DND-41 (cell line): ENCODE measurements at regions not wholly inside any gene's neighbourhood (a gene's known extent, or its start where the extent isn't known, plus 50 kb on each side); places are given as distances from the start of the nearest gene placed in this dataset.

ENCODE experiments used
- ATAC-seq: fragments of 200-7000 bp; cut with Tn5 transposase; 3 replicates; pipeline ENCODE4 v1.9.1; 2021; ENCODE audit warnings: low read depth; ENCODE audit not compliant: insufficient read depth
- DNase-seq: peaks from one replicate; pipeline ENCODE4 v3.0.0-alpha.2; 2020
- H2AFZ ChIP-seq: 2 replicates; pipeline ENCODE4 v1.6.0; 2012; ENCODE audit warnings: low read depth, low read length
- H3K27ac ChIP-seq: 2 replicates; pipeline ENCODE4 v1.5.1; 2012; ENCODE audit warnings: low read length, inconsistent platforms
- H3K27me3 ChIP-seq: fragments of 200-600 bp; sonication (generic); 2 replicates; pipeline ENCODE4 v1.6.0; 2012; ENCODE audit warnings: low read length, mild to moderate bottlenecking, inconsistent platforms; ENCODE audit not compliant: insufficient read depth, poor library complexity
- H3K36me3 ChIP-seq: 2 replicates; pipeline ENCODE4 v1.5.1; 2012; ENCODE audit warnings: low read length, inconsistent platforms; ENCODE audit not compliant: insufficient read depth
- H3K4me1 ChIP-seq: 2 replicates; pipeline ENCODE4 v1.5.1; 2012; ENCODE audit warnings: mild to moderate bottlenecking, low read length; ENCODE audit not compliant: insufficient read depth
- H3K4me2 ChIP-seq: 2 replicates; pipeline ENCODE4 v1.6.0; 2012; ENCODE audit warnings: mild to moderate bottlenecking, moderate library complexity, low read length, inconsistent platforms; ENCODE audit not compliant: insufficient read depth
- H3K4me3 ChIP-seq, 2 experiments: fragments of 200-600 bp in 1 of 2; shearing (Covaris generic) in 1 of 2; 2 replicates each; pipeline ENCODE4 v1.5.1; 2012 to 2016; ENCODE audit warnings: inconsistent platforms in 2 of 2, low read length in 2 of 2, mild to moderate bottlenecking in 2 of 2, low read depth in 1 of 2, moderate library complexity in 1 of 2
- H3K79me2 ChIP-seq: 2 replicates; pipeline ENCODE4 v1.6.0; 2012; ENCODE audit warnings: low read length, inconsistent platforms; ENCODE audit not compliant: insufficient read depth
- H3K9ac ChIP-seq: 2 replicates; pipeline ENCODE4 v1.6.0; 2012; ENCODE audit warnings: low read depth, mild to moderate bottlenecking, inconsistent platforms, low read length, moderate library complexity
- H3K9me3 ChIP-seq: 2 replicates; pipeline ENCODE4 v1.5.1; 2012; ENCODE audit warnings: low read length, moderate library complexity, mild to moderate bottlenecking, inconsistent platforms; ENCODE audit not compliant: insufficient read depth, severe bottlenecking
- H4K20me1 ChIP-seq: 2 replicates; pipeline ENCODE4 v1.6.0; 2012; ENCODE audit warnings: low read length; ENCODE audit not compliant: insufficient read depth
- CTCF ChIP-seq: IDR thresholded peaks from 2 replicates; pipeline ENCODE4 v1.5.1; 2012; ENCODE audit warnings: borderline replicate concordance, low read length, moderate library complexity, mild to moderate bottlenecking; ENCODE audit not compliant: poor library complexity, severe bottlenecking; ENCODE audit errors: extremely low read depth
- EZH2 ChIP-seq: IDR thresholded peaks from 3 replicates; pipeline ENCODE4 v1.6.1; 2012; ENCODE audit warnings: borderline replicate concordance, low read depth, mild to moderate bottlenecking, moderate library complexity, low read length, inconsistent platforms; ENCODE audit not compliant: severe bottlenecking

DNA sequence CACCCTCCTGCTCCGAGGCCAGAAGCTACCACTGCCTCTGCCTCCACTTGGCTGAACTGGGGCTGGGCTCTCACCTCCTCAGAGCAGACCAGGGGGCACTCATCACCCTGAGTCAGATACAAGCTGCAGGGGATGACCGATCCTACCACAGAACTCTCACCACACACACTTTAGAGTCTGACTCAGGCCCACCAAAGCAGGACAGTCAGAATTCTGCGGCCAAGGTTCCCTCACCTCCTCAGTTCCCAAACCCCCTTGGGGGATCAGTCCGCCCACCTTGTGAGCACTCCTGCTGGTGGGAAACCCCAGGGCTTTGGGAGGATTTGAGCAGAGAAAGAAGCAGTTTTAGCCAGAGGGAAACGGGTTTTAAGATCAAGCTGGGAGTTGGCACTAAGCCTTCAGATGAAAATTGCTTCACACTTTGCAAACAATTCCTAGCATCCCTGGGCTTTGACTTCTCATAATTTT, 587.8 kb upstream of the JAG1 start:
- H3K9me3 ChIP-seq, result no peaks in the 10 kb centered on the region
- ATAC-seq (no peak), DNase-seq (no peak)
- no peak overlapping the region for H3K27ac ChIP-seq
- no peaks in the 10 kb centered on the region for H3K79me2 ChIP-seq
- H3K4me1 ChIP-seq, result no peaks in the 10 kb centered on the region
- H3K9ac ChIP-seq, result no peak overlapping the region
- H3K4me2 ChIP-seq, result no peak overlapping the region
- H3K27me3 ChIP-seq, result no peaks in the 10 kb centered on the region
- TF ChIP-seq CTCF (no peak), EZH2 (no peak)
- H2AFZ ChIP-seq, result no peak overlapping the region
- H4K20me1 ChIP-seq, result no peaks in the 10 kb centered on the region
- no peaks in the 10 kb centered on the region for H3K36me3 ChIP-seq
- no peak overlapping the region for H3K4me3 ChIP-seq

DNA sequence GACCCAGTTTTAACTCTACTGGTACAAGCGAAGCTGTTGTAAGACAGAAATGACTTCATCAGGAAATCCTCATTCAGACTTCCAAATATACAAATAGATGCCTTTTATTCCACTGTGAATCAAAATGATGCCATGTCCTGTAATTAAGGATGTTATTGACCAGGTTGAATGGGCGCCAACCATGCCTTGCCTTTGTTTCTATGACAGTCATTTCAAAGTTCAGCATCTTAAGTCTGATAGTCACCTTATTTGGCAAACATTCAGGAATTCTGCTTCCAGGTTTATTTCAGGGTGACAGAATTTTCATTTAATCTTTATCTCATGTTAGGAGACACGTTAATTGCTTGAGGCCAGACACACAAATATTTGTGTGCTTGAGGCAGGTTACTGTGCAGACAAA, 592.8 kb upstream of the JAG1 start:
- no peaks in the 10 kb centered on the region for H4K20me1 ChIP-seq
- ATAC-seq, result no peak
- H3K27me3 ChIP-seq, result no peaks in the 10 kb centered on the region
- no peak overlapping the region for H3K4me3 ChIP-seq
- TF ChIP-seq CTCF (no peak), EZH2 (no peak)
- H2AFZ ChIP-seq, result no peak overlapping the region
- H3K9me3 ChIP-seq, result no peaks in the 10 kb centered on the region
- H3K79me2 ChIP-seq, result no peaks in the 10 kb centered on the region
- H3K9ac ChIP-seq, result no peak overlapping the region
- no peak overlapping the region for H3K27ac ChIP-seq
- H3K4me2 ChIP-seq, result no peak overlapping the region
- no peak for DNase-seq
- no peaks in the 10 kb centered on the region for H3K4me1 ChIP-seq
- H3K36me3 ChIP-seq, result no peaks in the 10 kb centered on the region

GRCh38 chr20:11267131-11267761, 593.4 kb upstream of the JAG1 start:
- ATAC-seq (no peak), DNase-seq (no peak)
- Histone ChIP-seq H3K4me2 (no peak overlapping the region), H2AFZ (no peak overlapping the region), H3K27ac (no peak overlapping the region), H3K9ac (no peak overlapping the region), H4K20me1 (no peaks in the 10 kb centered on the region), H3K9me3 (no peaks in the 10 kb centered on the region), H3K36me3 (no peaks in the 10 kb centered on the region), H3K4me3 (no peak overlapping the region), H3K27me3 (no peaks in the 10 kb centered on the region), H3K4me1 (no peaks in the 10 kb centered on the region), H3K79me2 (no peaks in the 10 kb centered on the region)
- TF ChIP-seq EZH2 (no peak), CTCF (no peak)
